ENCODE measurements at regions not wholly inside any gene's neighbourhood (a gene's known extent, or its start where the extent isn't known, plus 50 kb on each side); places are given as distances from the start of the nearest gene placed in this dataset.

DNA sequence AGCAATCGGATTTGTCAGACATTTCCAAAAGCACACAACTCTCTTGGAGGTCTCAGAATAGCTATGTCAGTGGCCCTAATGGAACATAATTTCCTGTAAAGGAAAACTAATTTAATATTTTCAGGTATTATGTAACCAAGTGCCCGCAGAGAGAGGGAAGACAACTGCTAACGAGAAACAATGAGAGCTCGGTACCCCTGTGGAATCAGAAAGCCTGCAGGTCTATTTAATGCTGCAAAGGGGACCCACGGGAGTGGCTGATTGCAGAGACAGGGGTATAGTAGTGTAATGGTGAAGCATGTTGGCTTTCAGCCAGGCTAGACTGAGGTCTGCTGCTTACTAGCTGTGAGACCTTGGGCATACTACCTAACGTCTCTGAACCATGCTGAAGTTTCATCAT is 508.1 kb upstream of the BRINP1 start:
- H3K4me2 ChIP-seq (ENCODE audit: low read length): no peak overlapping the region
- no peaks in the 10 kb centered on the region for H3K36me3 ChIP-seq (ENCODE audit: control insufficient read depth in 1 of 2, insufficient read depth in 2 of 2, low read length in 2 of 2)
- TF ChIP-seq CTCF (IDR thresholded peaks at IDR 0.05 in 2 of 3, conservative IDR thresholded peaks at IDR 0.05 in 1 of 3; ENCODE audit: borderline replicate concordance in 1 of 3, insufficient read depth in 1 of 3, low read depth in 2 of 3, low read length in 2 of 3) (no peak), POLR2AphosphoS5 (IDR thresholded peaks at IDR 0.05; ENCODE audit: low read depth, low read length) (no peak), MAX (IDR thresholded peaks at IDR 0.05) (no peak), POLR2A (IDR thresholded peaks at IDR 0.05; ENCODE audit: borderline replicate concordance, extremely low read depth, insufficient read depth, insufficient read length) (no peak), CBX3 (IDR thresholded peaks at IDR 0.05; ENCODE audit: low read depth) (no peak), SIN3A (IDR thresholded peaks at IDR 0.05; ENCODE audit: low read depth) (no peak), CEBPB (IDR thresholded peaks at IDR 0.05; ENCODE audit: low read depth) (no peak), EGR1 (IDR thresholded peaks at IDR 0.05; ENCODE audit: low read depth) (no peak), YY1 (IDR thresholded peaks at IDR 0.05; ENCODE audit: extremely low read depth, insufficient replicate concordance, low read depth, low read length) (no peak), REST (IDR thresholded peaks at IDR 0.05; ENCODE audit: low read depth) (no peak), JUND (IDR thresholded peaks at IDR 0.05) (no peak), ELF1 (IDR thresholded peaks at IDR 0.05; ENCODE audit: borderline replicate concordance, low read depth) (no peak), FOSL1 (IDR thresholded peaks at IDR 0.05; ENCODE audit: low read depth) (no peak), ATF3 (IDR thresholded peaks at IDR 0.05) (no peak), RAD21 (IDR thresholded peaks at IDR 0.05; ENCODE audit: low read depth) (no peak), EZH2 (IDR thresholded peaks at IDR 0.05) (no peak), SRF (IDR thresholded peaks at IDR 0.05; ENCODE audit: low read depth) (no peak), ZNF274 (IDR thresholded peaks at IDR 0.05; ENCODE audit: low read depth, low read length) (no peak)
- TF ChIP-seq, protein P1, sequence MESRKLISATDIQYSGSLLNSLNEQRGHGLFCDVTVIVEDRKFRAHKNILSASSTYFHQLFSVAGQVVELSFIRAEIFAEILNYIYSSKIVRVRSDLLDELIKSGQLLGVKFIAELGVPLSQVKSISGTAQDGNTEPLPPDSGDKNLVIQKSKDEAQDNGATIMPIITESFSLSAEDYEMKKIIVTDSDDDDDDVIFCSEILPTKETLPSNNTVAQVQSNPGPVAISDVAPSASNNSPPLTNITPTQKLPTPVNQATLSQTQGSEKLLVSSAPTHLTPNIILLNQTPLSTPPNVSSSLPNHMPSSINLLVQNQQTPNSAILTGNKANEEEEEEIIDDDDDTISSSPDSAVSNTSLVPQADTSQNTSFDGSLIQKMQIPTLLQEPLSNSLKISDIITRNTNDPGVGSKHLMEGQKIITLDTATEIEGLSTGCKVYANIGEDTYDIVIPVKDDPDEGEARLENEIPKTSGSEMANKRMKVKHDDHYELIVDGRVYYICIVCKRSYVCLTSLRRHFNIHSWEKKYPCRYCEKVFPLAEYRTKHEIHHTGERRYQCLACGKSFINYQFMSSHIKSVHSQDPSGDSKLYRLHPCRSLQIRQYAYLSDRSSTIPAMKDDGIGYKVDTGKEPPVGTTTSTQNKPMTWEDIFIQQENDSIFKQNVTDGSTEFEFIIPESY (IDR thresholded peaks at IDR 0.05; ENCODE audit: extremely low read depth, insufficient replicate concordance, low read length): no peak
- no peaks in the 10 kb centered on the region for H4K20me1 ChIP-seq (ENCODE audit: insufficient read depth)
- no peak overlapping the region for H3K9ac ChIP-seq (ENCODE audit: low read length)
- RAD21 ChIA-PET (ENCODE audit: low non-redundant PET in 1 of 2, low total read pairs in 2 of 2, uncharacterized antibody in 2 of 2, unreplicated experiment in 2 of 2): no interaction called here
- ATAC-seq: no peak
- 0 out of 2 replicates have a peak, but pooled peaks cover 3% of the 10 kb centered on the region for H3K27me3 ChIP-seq (ENCODE audit: insufficient read depth, low read length)
- no peaks in the 10 kb centered on the region for H3K9me2 ChIP-seq (ENCODE audit: insufficient read depth)
- CTCF ChIA-PET: no interaction called here
- no peak overlapping the region for H3K27ac ChIP-seq (ENCODE audit: low read depth, low read length)
- H3K4me1 ChIP-seq (ENCODE audit: control insufficient read depth in 1 of 2, insufficient read depth in 2 of 2, low read length in 2 of 2): no peaks in the 10 kb centered on the region
- intact Hi-C loops (cut with micrococcal nuclease): no loop called here
- H3K4me3 ChIP-seq (replicated peaks in 1 of 2; ENCODE audit: low read depth in 1 of 2, low read length in 2 of 2): no peak overlapping the region
- H2AFZ ChIP-seq (ENCODE audit: low read depth, low read length, poor library complexity, severe bottlenecking): no peak overlapping the region
- no peaks in the 10 kb centered on the region for H3K9me3 ChIP-seq (ENCODE audit: control insufficient read depth in 1 of 2, insufficient read depth in 1 of 2, low read depth in 1 of 2, low read length in 2 of 2)
- no peak for DNase-seq (ENCODE audit: low read depth, low spot score)
- no peaks in the 10 kb centered on the region for H3K79me2 ChIP-seq (ENCODE audit: insufficient read depth, low read length)
- POLR2A ChIA-PET: no interaction called here
- no TSS peak for BruUV-seq (replicated peaks)

Measured in HCT116 (cell line).